ENCODE measurements at regions not wholly inside any gene's neighbourhood (a gene's known extent, or its start where the extent isn't known, plus 50 kb on each side); places are given as distances from the start of the nearest gene placed in this dataset.
"Not testable (repeated sequence)": the region's sequence is repeated elsewhere in the genome, so short reads cannot be mapped to it uniquely, and the experiment has no call there.

DNA sequence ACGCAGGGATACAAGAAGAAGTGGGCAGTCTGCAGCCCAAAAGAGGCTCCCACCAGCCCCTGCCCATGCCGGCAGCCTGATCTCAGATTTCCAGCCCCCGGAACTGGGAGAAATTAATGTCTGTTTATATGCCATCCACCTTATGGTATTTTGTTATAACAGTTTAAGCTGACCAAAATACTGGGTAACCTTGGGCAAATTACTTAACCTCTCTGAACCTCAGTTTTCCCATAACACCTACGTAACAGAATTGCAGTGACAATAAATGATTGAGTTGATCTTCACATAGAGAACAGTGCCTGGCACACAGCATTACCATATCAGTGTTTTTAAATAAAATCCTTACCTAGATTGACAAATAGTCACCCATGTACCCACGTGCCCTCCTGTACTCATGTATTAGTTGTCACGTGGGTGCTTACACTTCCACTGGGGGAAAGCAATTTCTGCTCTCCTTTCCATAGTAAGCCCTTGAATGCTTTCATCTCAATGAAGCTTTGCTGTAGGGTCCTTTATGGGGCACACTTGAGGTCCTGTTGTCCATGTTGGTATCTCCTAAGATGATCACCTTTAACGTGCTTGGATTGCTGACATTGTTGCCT is 54.2 kb upstream of the PHF21A start:
- Mint-ChIP-seq H3K4me3 (no peak overlapping the region), H3K9me3 (peaks cover 0 to 4% (median 0%) of the 10 kb centered on the region in 11 donors), H3K4me1 (no peaks in the 10 kb centered on the region), H3K36me3 (peaks cover 0 to 3% (median 0%) of the 10 kb centered on the region in 5 donors), H3K27me3 (peaks cover 12 to 35% (median 29%) of the 10 kb centered on the region in 5 donors), H3K27ac (no peak overlapping the region)
- ChIA-PET CTCF (no interaction called here), POLR2A (no interaction called here)
- no peak for ATAC-seq
- Histone ChIP-seq H3K36me3 (ENCODE audit: control insufficient read depth in 2 of 3, insufficient read depth in 3 of 3, low read length in 3 of 3) (no peaks in the 10 kb centered on the region), H3K27me3 (ENCODE audit: control insufficient read depth in 2 of 2, insufficient read depth in 2 of 2, low read length in 2 of 2) (no peaks in the 10 kb centered on the region), H3K9me3 (ENCODE audit: control insufficient read depth in 2 of 3, low read length in 3 of 3) (no peaks in the 10 kb centered on the region), H3K4me3 (ENCODE audit: low read length) (no peak overlapping the region), H3K4me1 (ENCODE audit: control insufficient read depth in 2 of 2, insufficient read depth in 2 of 2, low read length in 2 of 2) (no peaks in the 10 kb centered on the region), H3K27ac (ENCODE audit: low read depth, low read length) (no peak overlapping the region)
- intact Hi-C loops (cut with micrococcal nuclease): no loop called here
- DNase-seq: no peak

- H3K9me3 ChIP-seq (ENCODE audit: control insufficient read depth in 2 of 3, low read length in 3 of 3); H3K27ac Mint-ChIP-seq; H3K4me1 ChIP-seq (ENCODE audit: control insufficient read depth in 2 of 2, insufficient read depth in 2 of 2, low read length in 2 of 2); intact Hi-C loops (cut with micrococcal nuclease); H3K4me1 Mint-ChIP-seq; H3K4me3 Mint-ChIP-seq; H3K27me3 ChIP-seq (ENCODE audit: control insufficient read depth in 2 of 2, insufficient read depth in 2 of 2, low read length in 2 of 2); H3K9me3 Mint-ChIP-seq; H3K4me3 ChIP-seq (ENCODE audit: low read length); H3K27ac ChIP-seq (ENCODE audit: low read depth, low read length); ATAC-seq; CTCF ChIA-PET; H3K36me3 ChIP-seq (ENCODE audit: control insufficient read depth in 2 of 3, insufficient read depth in 3 of 3, low read length in 3 of 3); DNase-seq; POLR2A ChIA-PET; H3K36me3 Mint-ChIP-seq: not testable (repeated sequence)
- H3K27me3 Mint-ChIP-seq: peaks cover 36 to 51% (median 39%) of the 10 kb centered on the region in 5 donors
These were observed 50.4 kb upstream of the PHF21A start for GRCh38 chr11:46171693-46172092.

All from naive thymus-derived CD4-positive, alpha-beta T cell (primary cell).